Activated CD4-positive, alpha-beta T cell treated with anti-CD3 and anti-CD28 coated beads, Interleukin-2, amount 10 ng/mL, durations not matched to agents 24 days and 14 days (primary cell): ENCODE measurements at regions not wholly inside any gene's neighbourhood (a gene's known extent, or its start where the extent isn't known, plus 50 kb on each side); places are given as distances from the start of the nearest gene placed in this dataset.

Source experiments
- DNase-seq: peaks from one replicate; pipeline ENCODE4 v3.0.0; 2022
- H3K27ac Mint-ChIP-seq: one replicate; pipeline ENCODE4 v1.8.0; 2022; ENCODE audit warnings: mild to moderate bottlenecking, mixed read lengths
- H3K27me3 Mint-ChIP-seq: one replicate; pipeline ENCODE4 v1.8.0; 2022; ENCODE audit warnings: mixed read lengths
- H3K36me3 Mint-ChIP-seq: one replicate; pipeline ENCODE4 v1.8.0; 2022; ENCODE audit warnings: low read depth, mild to moderate bottlenecking, mixed read lengths
- H3K4me1 Mint-ChIP-seq: one replicate; pipeline ENCODE4 v1.8.0; 2021; ENCODE audit warnings: mixed read lengths
- H3K4me3 Mint-ChIP-seq: one replicate; pipeline ENCODE4 v1.8.0; 2022; ENCODE audit warnings: mild to moderate bottlenecking, moderate library complexity, mixed read lengths
- H3K9me3 Mint-ChIP-seq: one replicate; pipeline ENCODE4 v1.8.0; 2021; ENCODE audit warnings: mixed read lengths
- intact Hi-C: fragments of 100-400 bp; cut with micrococcal nuclease; formaldehyde crosslinking; loops from one replicate; pipeline ENCODE4 v1.15.1; 2023

DNA sequence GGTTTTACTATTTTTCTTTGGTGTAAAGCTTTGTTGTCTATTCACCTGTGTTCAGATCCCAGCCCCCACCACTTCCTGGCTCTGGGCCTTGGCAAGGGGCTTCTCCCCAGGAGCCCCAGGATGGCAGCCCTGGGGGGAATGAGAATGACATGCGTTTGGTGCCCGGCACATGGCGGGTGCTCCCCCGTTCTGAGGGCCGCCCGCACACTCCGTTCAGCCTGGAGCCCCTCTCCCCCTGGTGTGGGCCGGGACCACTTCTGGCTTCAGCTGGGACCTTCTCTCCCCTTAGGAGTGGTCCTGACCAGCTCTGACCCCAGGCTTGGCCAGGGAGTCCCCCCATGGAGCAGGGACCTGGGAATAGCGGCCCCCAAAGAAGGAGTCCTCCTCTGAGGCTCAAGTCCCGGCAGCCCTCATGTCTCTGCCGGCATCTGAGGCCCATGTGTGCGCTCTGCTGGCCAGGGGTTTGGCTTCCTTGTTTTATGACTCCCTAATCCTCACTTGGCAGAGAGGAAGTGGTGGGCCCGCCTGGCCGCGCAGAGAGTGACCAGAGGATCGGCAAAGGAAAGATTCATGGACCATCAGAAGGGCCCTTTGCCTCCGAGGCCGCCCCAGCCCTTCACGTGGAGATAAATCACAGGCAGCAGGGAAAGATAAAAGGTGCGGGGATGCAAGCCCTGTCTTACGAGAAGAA lies 57.0 kb upstream of the LMX1B start:
- DNase-seq, result no peak
- intact Hi-C loops, result loop anchor here (5.0 kb wide), 1 partner anchor 39 kb away; no protein-coding TSS in a partner anchor
- no peaks in the 10 kb centered on the region for H3K9me3 Mint-ChIP-seq
- no peak overlapping the region for H3K27ac Mint-ChIP-seq
- no peaks in the 10 kb centered on the region for H3K36me3 Mint-ChIP-seq
- H3K4me1 Mint-ChIP-seq, result no peaks in the 10 kb centered on the region
- no peak overlapping the region for H3K4me3 Mint-ChIP-seq
- peaks cover 12% of the 10 kb centered on the region for H3K27me3 Mint-ChIP-seq

- intact Hi-C loops, result loop anchor here (1.0 to 5.0 kb wide), 2 partner anchors 41 to 59 kb away; no protein-coding TSS in a partner anchor
- Mint-ChIP-seq H3K27me3 (peaks cover 19% of the 10 kb centered on the region), H3K36me3 (no peaks in the 10 kb centered on the region), H3K27ac (no peak overlapping the region), H3K4me1 (no peaks in the 10 kb centered on the region), H3K9me3 (no peaks in the 10 kb centered on the region), H3K4me3 (no peak overlapping the region)
- peak; percentile 90 for DNase-seq
Observed at GRCh38 chr9:126558051-126558665, 55.6 kb upstream of the LMX1B start.

DNA sequence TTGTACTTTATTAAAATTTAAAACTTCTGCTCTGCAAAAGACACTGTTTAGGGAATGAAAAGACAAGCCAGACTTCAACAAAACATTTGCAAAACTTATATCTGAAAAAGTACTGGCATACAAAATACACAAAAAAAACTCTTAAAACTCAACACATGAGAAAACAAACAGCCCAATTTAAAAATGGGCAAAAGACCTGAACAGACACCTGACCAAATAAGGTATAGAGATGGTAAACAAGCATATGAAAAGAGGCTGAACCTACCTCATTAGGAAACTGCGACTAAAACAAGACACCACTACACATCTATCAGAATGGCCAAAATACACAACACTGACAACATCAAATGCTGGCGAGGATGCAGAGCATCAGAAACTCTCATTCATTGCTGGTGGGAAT lies 54.4 kb upstream of the LMX1B start:
- no peak overlapping the region for H3K4me3 Mint-ChIP-seq
- H3K36me3 Mint-ChIP-seq, result no peaks in the 10 kb centered on the region
- intact Hi-C loops, result loop anchor here (5.0 kb wide), 1 partner anchor 42 kb away; no protein-coding TSS in a partner anchor
- no peaks in the 10 kb centered on the region for H3K9me3 Mint-ChIP-seq
- peaks cover 19% of the 10 kb centered on the region for H3K27me3 Mint-ChIP-seq
- no peaks in the 10 kb centered on the region for H3K4me1 Mint-ChIP-seq
- H3K27ac Mint-ChIP-seq, result no peak overlapping the region
- no peak for DNase-seq

GRCh38 chr9:126561582-126561981 lies 52.1 kb upstream of the LMX1B start:
- DNase-seq, result no peak
- Mint-ChIP-seq H3K36me3 (no peaks in the 10 kb centered on the region), H3K27ac (no peak overlapping the region), H3K9me3 (no peaks in the 10 kb centered on the region), H3K4me1 (no peaks in the 10 kb centered on the region), H3K4me3 (no peak overlapping the region), H3K27me3 (peaks cover 19% of the 10 kb centered on the region)
- intact Hi-C loops, result no loop called here

- no peak for DNase-seq
- Mint-ChIP-seq H3K4me1 (no peaks in the 10 kb centered on the region), H3K36me3 (no peaks in the 10 kb centered on the region), H3K27me3 (peaks cover 17% of the 10 kb centered on the region), H3K9me3 (no peaks in the 10 kb centered on the region), H3K27ac (no peak overlapping the region), H3K4me3 (no peak overlapping the region)
- intact Hi-C loops, result no loop called here
Observed at GRCh38 chr9:126563556-126563955, 50.2 kb upstream of the LMX1B start.
